PC-9 (cell line): ENCODE measurements at regions not wholly inside any gene's neighbourhood (a gene's known extent, or its start where the extent isn't known, plus 50 kb on each side); places are given as distances from the start of the nearest gene placed in this dataset.

Experiments
- CTCF ChIP-seq: fragments of 200-600 bp; sonication (generic); conservative IDR thresholded peaks from 2 replicates; pipeline ENCODE4 v1.6.1; 2017; ENCODE audit warnings: mixed run types, antibody characterized with exemption, mild to moderate bottlenecking, moderate library complexity
- EZH2 ChIP-seq: fragments of 200-600 bp; sonication (generic); IDR thresholded peaks from 2 replicates; pipeline ENCODE4 v1.8.0; 2017; ENCODE audit warnings: antibody characterized with exemption, low read depth

- TF ChIP-seq CTCF (no peak), EZH2 (no peak)
Observed at GRCh38 chr6:132959639-132960326, 145.4 kb downstream of the RPS12 start.
